SK-N-SH (cell line): ENCODE measurements at regions not wholly inside any gene's neighbourhood (a gene's known extent, or its start where the extent isn't known, plus 50 kb on each side); places are given as distances from the start of the nearest gene placed in this dataset.
A peak's percentile ranks its signal among the peaks of the same experiment; 100 is the strongest.

Source experiments
- CTCF ChIA-PET: fragments of 300-600, 350-600 bp; formaldehyde crosslinking; extraction: SDS; loops from one replicate; lab custom pipeline; 2021; lab: Yijun Ruan, JAX
- POLR2A ChIA-PET: fragments of 350-600 bp; sonication (Branson Sonifier 250); formaldehyde crosslinking; extraction: SDS; loops from one replicate; lab custom pipeline; 2020; ENCODE audit warnings: antibody characterized with exemption, inconsistent platforms; lab: Yijun Ruan, JAX
- DNase-seq: peaks from one replicate; pipeline ENCODE4 v3.0.0; 2012
- H2AFZ ChIP-seq: fragments of 200-600 bp; sonication (generic); 2 replicates; pipeline ENCODE4 v1.8.1; 2016; ENCODE audit warnings: antibody characterized with exemption, mild to moderate bottlenecking, low read depth
- H3F3A ChIP-seq: fragments of 200-600 bp; sonication (generic); replicated peaks from 2 replicates; pipeline ENCODE3; 2016; ENCODE audit warnings: antibody characterized with exemption, mild to moderate bottlenecking; ENCODE audit not compliant: insufficient read depth
- H3K27ac ChIP-seq, 2 experiments: fragments of 200-500 bp in 1 of 2; fragments of 200-600 bp in 1 of 2; sonication (Bioruptor generic) in 1 of 2; sonication (generic), shearing (Covaris generic) in 1 of 2; 2 replicates each; pipeline versions ENCODE4 v1.5.1 to v1.6.1; 2014 to 2016; ENCODE audit warnings: low read depth in 2 of 2, inconsistent platforms in 1 of 2, low read length in 1 of 2, mild to moderate bottlenecking in 1 of 2, mixed read lengths in 1 of 2
- H3K27me3 ChIP-seq: fragments of 200-600 bp; sonication (generic), shearing (Covaris generic); 2 replicates; pipeline ENCODE4 v1.6.1; 2016; ENCODE audit warnings: mixed run types; ENCODE audit not compliant: insufficient read depth
- H3K36me3 ChIP-seq, 2 experiments: fragments of 200-500 bp in 1 of 2; fragments of 200-600 bp in 1 of 2; sonication (Bioruptor generic) in 1 of 2; sonication (generic) in 1 of 2; replicated peaks in 1 of 2; 2 replicates each; pipeline versions ENCODE3 to v1.5.1; 2014 to 2016; ENCODE audit warnings: low read length in 1 of 2, mild to moderate bottlenecking in 1 of 2; ENCODE audit not compliant: insufficient read depth in 2 of 2, control insufficient read depth in 1 of 2
- H3K4me1 ChIP-seq, 2 experiments: fragments of 200-500 bp in 1 of 2; fragments of 200-600 bp in 1 of 2; sonication (Bioruptor generic) in 1 of 2; sonication (generic), shearing (Covaris generic) in 1 of 2; 2 replicates each; pipeline versions ENCODE4 v1.5.1 to v1.6.1; 2014 to 2016; ENCODE audit warnings: low read depth in 1 of 2, low read length in 1 of 2, mixed run types in 1 of 2; ENCODE audit not compliant: insufficient read depth in 2 of 2, control insufficient read depth in 1 of 2
- H3K4me2 ChIP-seq: fragments of 200-600 bp; sonication (generic), shearing (Covaris generic); 2 replicates; pipeline ENCODE4 v1.6.1; 2017; ENCODE audit warnings: mixed run types
- H3K4me3 ChIP-seq, 2 experiments: fragments of 200-500 bp in 1 of 2; fragments of 200-600 bp in 1 of 2; sonication (Bioruptor generic) in 1 of 2; sonication (generic), shearing (Covaris generic) in 1 of 2; 2 replicates each; pipeline versions ENCODE4 v1.5.1 to v1.8.1; 2014 to 2016; ENCODE audit warnings: low read depth in 2 of 2, inconsistent platforms in 1 of 2, low read length in 1 of 2, mild to moderate bottlenecking in 1 of 2, mixed read lengths in 1 of 2, moderate library complexity in 1 of 2
- H3K79me2 ChIP-seq: fragments of 200-600 bp; sonication (generic); 2 replicates; pipeline ENCODE4 v1.8.1; 2017; ENCODE audit warnings: mild to moderate bottlenecking; ENCODE audit not compliant: insufficient read depth
- H3K9ac ChIP-seq: fragments of 200-600 bp; sonication (generic); 2 replicates; pipeline ENCODE4 v1.6.1; 2017; ENCODE audit warnings: mixed run types
- H3K9me2 ChIP-seq: fragments of 200-600 bp; sonication (generic); 2 replicates; pipeline ENCODE4 v1.6.1; 2017; ENCODE audit warnings: mixed run types
- H3K9me3 ChIP-seq: fragments of 200-600 bp; sonication (generic); 2 replicates; pipeline ENCODE4 v1.6.1; 2017; ENCODE audit warnings: mixed run types, mild to moderate bottlenecking, moderate library complexity
- H4K20me1 ChIP-seq: fragments of 200-600 bp; sonication (generic); 2 replicates; pipeline ENCODE4 v1.6.1; 2017; ENCODE audit warnings: mild to moderate bottlenecking, mixed run types; ENCODE audit not compliant: insufficient read depth
- EZH2phosphoT487 ChIP-seq: fragments of 200-600 bp; sonication (generic); IDR thresholded peaks from 2 replicates; pipeline ENCODE4 v1.6.1; 2017; ENCODE audit warnings: low read depth, mixed run types, mild to moderate bottlenecking, antibody characterized with exemption, moderate library complexity, borderline replicate concordance
- FOSL2 ChIP-seq: IDR thresholded peaks from 2 replicates; pipeline ENCODE4 v1.4.0; 2012; ENCODE audit warnings: low read depth, mild to moderate bottlenecking, moderate library complexity, borderline replicate concordance
- FOXJ3 ChIP-seq: sonication (generic); formaldehyde crosslinking; IDR thresholded peaks from 2 replicates; pipeline ENCODE4 v1.5.1; 2020; ENCODE audit warnings: mild to moderate bottlenecking, missing genetic modification reagents
- GABPA ChIP-seq: IDR thresholded peaks from 2 replicates; pipeline ENCODE4 v1.4.0; 2012; ENCODE audit warnings: low read depth, mild to moderate bottlenecking
- NRF1 ChIP-seq: IDR thresholded peaks from 2 replicates; pipeline ENCODE4 v1.6.1; 2012; ENCODE audit warnings: low read depth, mild to moderate bottlenecking, low read length
- PBX3 ChIP-seq: IDR thresholded peaks from 2 replicates; pipeline ENCODE4; 2012
- POLR2AphosphoS5 ChIP-seq: IDR thresholded peaks from 2 replicates; pipeline ENCODE4 v1.6.1; 2012; ENCODE audit warnings: low read depth, low read length
- RCOR1 ChIP-seq: fragments of 150-350 bp; IDR thresholded peaks from 2 replicates; pipeline ENCODE4 v1.6.1; 2017; ENCODE audit warnings: antibody characterized with exemption, low read length
- REST ChIP-seq: IDR thresholded peaks from 2 replicates; pipeline ENCODE4 v1.6.1; 2012; ENCODE audit warnings: mild to moderate bottlenecking, low read depth, low read length, moderate library complexity
- SMC3 ChIP-seq: IDR thresholded peaks from 2 replicates; pipeline ENCODE4 v1.6.1; 2012; ENCODE audit warnings: low read depth, low read length, improper control_type of control experiment
- WGBS: methylation state at CpG from one replicate; pipeline ENCODE4 v1.1.6; 2017; ENCODE audit warnings: low lambda C conversion rate; 5-methylcytosine and 5-hydroxymethylcytosine counted together
- TF ChIP-seq, protein P1 (sequence below): IDR thresholded peaks from 2 replicates; pipeline ENCODE4 v1.4.0; 2012; ENCODE audit warnings: low read depth, borderline replicate concordance
- TF ChIP-seq, protein P2 (sequence below): fragments of 200-600 bp; sonication (generic); IDR thresholded peaks from 2 replicates; pipeline ENCODE4 v1.6.1; 2017; ENCODE audit warnings: antibody characterized with exemption, mild to moderate bottlenecking, moderate library complexity

GRCh38 chr14:86799244-86799647 is 1193.7 kb downstream of the GALC start (continued):
- TF ChIP-seq REST (no peak), FOSL2 (peak; percentile 65), PBX3 (peak; percentile 87), NRF1 (no peak), POLR2AphosphoS5 (no peak; the same call in 1 of the 2 replicates), FOXJ3 (CRISPR knock-in tag) (no peak)

- Histone ChIP-seq H3F3A (peaks cover 6% of the 10 kb centered on the region), H3K9ac (no peak overlapping the region), H3K79me2 (no peaks in the 10 kb centered on the region), H4K20me1 (no peaks in the 10 kb centered on the region), H3K27ac (no peak overlapping the region), H3K27me3 (no peaks in the 10 kb centered on the region), H3K36me3 (no peaks in the 10 kb centered on the region), H3K9me2 (no peaks in the 10 kb centered on the region), H2AFZ (no peak overlapping the region), H3K9me3 (no peaks in the 10 kb centered on the region), H3K4me3 (no peak overlapping the region), H3K4me1 (peaks cover 0 to 4% of the 10 kb centered on the region in 2 experiments; a peak in 3 of 4 replicates), H3K4me2 (no peak overlapping the region)
- TF ChIP-seq, protein P1, sequence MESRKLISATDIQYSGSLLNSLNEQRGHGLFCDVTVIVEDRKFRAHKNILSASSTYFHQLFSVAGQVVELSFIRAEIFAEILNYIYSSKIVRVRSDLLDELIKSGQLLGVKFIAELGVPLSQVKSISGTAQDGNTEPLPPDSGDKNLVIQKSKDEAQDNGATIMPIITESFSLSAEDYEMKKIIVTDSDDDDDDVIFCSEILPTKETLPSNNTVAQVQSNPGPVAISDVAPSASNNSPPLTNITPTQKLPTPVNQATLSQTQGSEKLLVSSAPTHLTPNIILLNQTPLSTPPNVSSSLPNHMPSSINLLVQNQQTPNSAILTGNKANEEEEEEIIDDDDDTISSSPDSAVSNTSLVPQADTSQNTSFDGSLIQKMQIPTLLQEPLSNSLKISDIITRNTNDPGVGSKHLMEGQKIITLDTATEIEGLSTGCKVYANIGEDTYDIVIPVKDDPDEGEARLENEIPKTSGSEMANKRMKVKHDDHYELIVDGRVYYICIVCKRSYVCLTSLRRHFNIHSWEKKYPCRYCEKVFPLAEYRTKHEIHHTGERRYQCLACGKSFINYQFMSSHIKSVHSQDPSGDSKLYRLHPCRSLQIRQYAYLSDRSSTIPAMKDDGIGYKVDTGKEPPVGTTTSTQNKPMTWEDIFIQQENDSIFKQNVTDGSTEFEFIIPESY, result no peak
- TF ChIP-seq EZH2phosphoT487 (no peak), RCOR1 (no peak)
- POLR2A ChIA-PET, result no interaction called here
- DNase-seq, result no peak
- CTCF ChIA-PET, result no interaction called here
Measured at GRCh38 chr14:86798330-86798729, 1194.7 kb downstream of the GALC start.

DNA sequence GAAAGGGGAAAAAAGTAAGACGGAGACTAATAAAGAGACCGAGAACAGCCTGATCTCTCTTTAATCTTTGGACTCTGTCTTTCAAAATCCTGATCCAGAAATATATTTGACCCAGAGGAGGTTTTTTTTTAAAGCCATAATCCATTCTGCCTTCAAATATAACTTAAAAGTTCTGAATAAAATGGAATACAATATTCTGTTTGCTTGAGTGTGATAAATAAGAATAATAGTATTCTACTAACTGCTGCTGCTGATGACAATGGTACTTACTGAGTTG is 1196.0 kb downstream of the GALC start:
- TF ChIP-seq, protein P2, sequence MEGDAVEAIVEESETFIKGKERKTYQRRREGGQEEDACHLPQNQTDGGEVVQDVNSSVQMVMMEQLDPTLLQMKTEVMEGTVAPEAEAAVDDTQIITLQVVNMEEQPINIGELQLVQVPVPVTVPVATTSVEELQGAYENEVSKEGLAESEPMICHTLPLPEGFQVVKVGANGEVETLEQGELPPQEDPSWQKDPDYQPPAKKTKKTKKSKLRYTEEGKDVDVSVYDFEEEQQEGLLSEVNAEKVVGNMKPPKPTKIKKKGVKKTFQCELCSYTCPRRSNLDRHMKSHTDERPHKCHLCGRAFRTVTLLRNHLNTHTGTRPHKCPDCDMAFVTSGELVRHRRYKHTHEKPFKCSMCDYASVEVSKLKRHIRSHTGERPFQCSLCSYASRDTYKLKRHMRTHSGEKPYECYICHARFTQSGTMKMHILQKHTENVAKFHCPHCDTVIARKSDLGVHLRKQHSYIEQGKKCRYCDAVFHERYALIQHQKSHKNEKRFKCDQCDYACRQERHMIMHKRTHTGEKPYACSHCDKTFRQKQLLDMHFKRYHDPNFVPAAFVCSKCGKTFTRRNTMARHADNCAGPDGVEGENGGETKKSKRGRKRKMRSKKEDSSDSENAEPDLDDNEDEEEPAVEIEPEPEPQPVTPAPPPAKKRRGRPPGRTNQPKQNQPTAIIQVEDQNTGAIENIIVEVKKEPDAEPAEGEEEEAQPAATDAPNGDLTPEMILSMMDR, result no peak
- TF ChIP-seq FOSL2 (no peak), SMC3 (no peak), PBX3 (no peak), GABPA (no peak)
- CTCF ChIA-PET, result no interaction called here
- WGBS, result 72% methylated on average over 2 of the region's 2 CpGs
- Histone ChIP-seq H3K4me3 (no peak overlapping the region), H3K27me3 (no peaks in the 10 kb centered on the region), H4K20me1 (no peaks in the 10 kb centered on the region), H3K9me2 (no peaks in the 10 kb centered on the region), H2AFZ (no peak overlapping the region), H3K79me2 (no peaks in the 10 kb centered on the region), H3K4me1 (peaks cover 0 to 4% of the 10 kb centered on the region in 2 experiments; a peak in 3 of 4 replicates), H3K4me2 (no peak overlapping the region), H3K9me3 (no peaks in the 10 kb centered on the region), H3K36me3 (no peaks in the 10 kb centered on the region), H3K9ac (no peak overlapping the region), H3F3A (peaks cover 6% of the 10 kb centered on the region), H3K27ac (no peak overlapping the region)
- POLR2A ChIA-PET, result no interaction called here
- no peak for DNase-seq
